HUES64 (cell line): ENCODE measurements at regions not wholly inside any gene's neighbourhood (a gene's known extent, or its start where the extent isn't known, plus 50 kb on each side); places are given as distances from the start of the nearest gene placed in this dataset.
"Not testable (repeated sequence)": the region's sequence is repeated elsewhere in the genome, so short reads cannot be mapped to it uniquely, and the experiment has no call there.

Source experiments
- H3K27ac ChIP-seq: 2 replicates; pipeline ENCODE4 v1.7.0; 2013; ENCODE audit warnings: low read depth, low read length, inconsistent platforms
- H3K27me3 ChIP-seq: 2 replicates; pipeline ENCODE4 v1.6.1; 2013; ENCODE audit warnings: mild to moderate bottlenecking, low read length; ENCODE audit not compliant: insufficient read depth
- H3K36me3 ChIP-seq: 2 replicates; pipeline ENCODE4 v1.6.1; 2013; ENCODE audit warnings: mild to moderate bottlenecking, low read length; ENCODE audit not compliant: insufficient read depth
- H3K4me1 ChIP-seq: 2 replicates; pipeline ENCODE4 v1.6.1; 2013; ENCODE audit warnings: mild to moderate bottlenecking, low read length, moderate library complexity; ENCODE audit not compliant: insufficient read depth
- H3K4me3 ChIP-seq: 2 replicates; pipeline ENCODE4 v1.5.1; 2013; ENCODE audit warnings: mild to moderate bottlenecking, low read length, moderate library complexity
- H3K9ac ChIP-seq: 2 replicates; pipeline ENCODE4 v1.6.1; 2013; ENCODE audit warnings: mild to moderate bottlenecking, low read depth, low read length
- H3K9me3 ChIP-seq: 2 replicates; pipeline ENCODE4 v1.6.1; 2013; ENCODE audit warnings: low read depth, low read length; ENCODE audit not compliant: insufficient read depth
- WGBS: fragments of 150-250, 120-280 bp; methylation state at CpG from one replicate; pipeline ENCODE4 v1.1.7; 2013; ENCODE audit warnings: missing lambda C conversion rate; 5-methylcytosine and 5-hydroxymethylcytosine counted together

DNA sequence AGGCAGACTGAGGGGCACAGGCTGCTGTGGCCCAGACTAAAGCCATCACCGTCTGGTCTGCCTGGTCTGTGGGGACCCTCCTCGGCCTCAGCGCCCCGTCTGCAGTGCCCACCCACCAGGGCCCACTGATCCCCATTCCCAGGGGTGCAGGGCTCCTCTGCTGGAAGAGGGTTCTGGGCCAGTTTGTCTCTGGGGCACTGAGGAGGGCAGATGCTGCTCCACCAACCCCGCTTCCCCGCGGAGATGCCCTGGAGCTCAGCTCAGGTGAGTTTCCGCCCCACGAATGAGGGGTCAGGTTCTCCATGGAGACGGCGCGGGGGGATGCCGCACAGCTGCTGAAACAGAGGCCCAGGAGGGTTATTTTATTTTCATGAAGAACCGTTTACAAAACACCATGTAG, 263.3 kb upstream of the SFSWAP start:
- H3K27ac ChIP-seq, H3K9me3 ChIP-seq, H3K27me3 ChIP-seq, H3K9ac ChIP-seq, H3K36me3 ChIP-seq, H3K4me3 ChIP-seq, H3K4me1 ChIP-seq: not testable (repeated sequence)
- WGBS: 94% methylated on average over 14 of the region's 14 CpGs

- WGBS: 85% methylated on average over 13 of the region's 13 CpGs
- 0 out of 2 replicates have a peak, but pooled peaks cover 3% of the 10 kb centered on the region for H3K4me1 ChIP-seq
- no peaks in the 10 kb centered on the region for H3K9me3 ChIP-seq
- H3K27me3 ChIP-seq: no peaks in the 10 kb centered on the region
- no peak overlapping the region for H3K27ac ChIP-seq
- no peak overlapping the region for H3K9ac ChIP-seq
- H3K36me3 ChIP-seq: no peaks in the 10 kb centered on the region
- no peak overlapping the region for H3K4me3 ChIP-seq
These were observed 262.6 kb upstream of the SFSWAP start for GRCh38 chr12:131448254-131448795.

- Histone ChIP-seq H3K4me1 (0 out of 2 replicates have a peak, but pooled peaks cover 3% of the 10 kb centered on the region), H3K27me3 (no peaks in the 10 kb centered on the region)
These were observed 261.9 kb upstream of the SFSWAP start for GRCh38 chr12:131449027-131449426.

DNA sequence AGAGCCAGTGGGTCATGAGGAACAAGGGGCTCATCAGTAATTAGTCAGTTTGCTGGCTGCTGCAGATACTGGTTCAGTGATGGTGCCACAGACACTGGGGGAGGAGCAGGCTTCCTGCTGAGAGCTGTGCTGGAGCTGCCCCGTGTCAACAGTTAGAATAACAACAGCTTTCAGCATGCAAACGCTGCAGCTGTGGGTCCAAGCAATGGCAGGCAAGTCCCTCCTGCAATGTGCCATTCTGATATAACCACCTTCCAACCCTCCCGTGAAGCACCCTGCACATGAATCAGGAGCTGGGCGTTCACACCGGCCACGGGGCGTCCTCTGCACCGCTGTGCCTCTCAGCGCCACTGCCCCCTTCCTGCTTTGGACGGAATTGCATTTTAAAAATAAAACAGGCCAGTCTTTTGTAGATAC, 258.4 kb upstream of the SFSWAP start:
- H3K4me1 ChIP-seq: 0 out of 2 replicates have a peak, but pooled peaks cover 3% of the 10 kb centered on the region
- 3% methylated on average over 10 of the region's 10 CpGs for WGBS
- no peaks in the 10 kb centered on the region for H3K27me3 ChIP-seq
- H3K9me3 ChIP-seq: no peaks in the 10 kb centered on the region
- H3K4me3 ChIP-seq: peak overlapping the region; percentile 36; the same call in 1 of the 2 replicates
- no peaks in the 10 kb centered on the region for H3K36me3 ChIP-seq
- no peak overlapping the region for H3K27ac ChIP-seq
- no peak overlapping the region for H3K9ac ChIP-seq

More at GRCh38 chr12:131449027-131449426, 261.9 kb upstream of the SFSWAP start:
- Histone ChIP-seq H3K9me3 (no peaks in the 10 kb centered on the region), H3K27ac (no peak overlapping the region), H3K36me3 (no peaks in the 10 kb centered on the region), H3K9ac (no peak overlapping the region), H3K4me3 (no peak overlapping the region)
- WGBS: 93% methylated on average over 6 of the region's 6 CpGs

DNA sequence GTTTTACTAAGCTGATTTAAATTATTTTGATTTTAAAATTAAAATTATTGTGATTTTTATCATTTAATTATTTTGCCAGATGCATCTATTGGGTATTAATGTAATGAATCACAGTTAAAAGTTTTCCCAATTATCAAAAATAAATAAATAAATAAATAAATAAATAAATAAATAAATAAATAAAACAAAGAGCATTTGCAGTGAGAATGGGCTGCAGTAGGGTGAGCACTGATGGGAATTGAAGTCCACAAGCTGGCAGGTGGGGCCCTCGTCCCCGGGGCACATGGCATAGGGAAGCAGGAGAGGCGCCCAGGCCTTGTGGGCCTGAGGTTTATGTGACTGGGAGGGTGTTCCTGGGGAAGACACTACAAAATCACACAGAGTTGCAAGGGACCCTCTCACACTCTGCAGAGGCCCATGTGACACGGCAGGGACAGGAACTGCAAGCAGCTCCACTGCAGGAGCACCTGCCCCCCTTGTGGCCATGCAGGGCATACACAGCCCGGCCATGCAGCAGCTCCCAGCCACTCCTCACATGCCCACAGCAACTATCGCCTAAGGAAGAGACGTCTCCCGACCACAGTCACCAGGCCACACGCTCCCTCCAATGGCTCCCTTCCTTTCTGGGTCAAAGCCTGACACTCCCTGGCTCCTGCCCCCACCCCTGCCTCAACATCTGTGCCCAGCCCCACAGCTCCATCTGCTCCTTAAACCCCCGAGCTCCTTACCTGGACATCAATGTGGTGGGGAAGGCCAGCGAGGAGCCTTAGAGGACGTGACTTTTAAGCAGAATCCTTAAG, 256.3 kb upstream of the SFSWAP start:
- 0 out of 2 replicates have a peak, but pooled peaks cover 3% of the 10 kb centered on the region for H3K4me1 ChIP-seq
- WGBS: 47% methylated on average over 12 of the region's 12 CpGs
- H3K9me3 ChIP-seq: no peaks in the 10 kb centered on the region
- no peaks in the 10 kb centered on the region for H3K27me3 ChIP-seq
- no peaks in the 10 kb centered on the region for H3K36me3 ChIP-seq
- no peak overlapping the region for H3K27ac ChIP-seq
- no peak overlapping the region; the same call in 1 of the 2 replicates for H3K9ac ChIP-seq
- no peak overlapping the region for H3K4me3 ChIP-seq

DNA sequence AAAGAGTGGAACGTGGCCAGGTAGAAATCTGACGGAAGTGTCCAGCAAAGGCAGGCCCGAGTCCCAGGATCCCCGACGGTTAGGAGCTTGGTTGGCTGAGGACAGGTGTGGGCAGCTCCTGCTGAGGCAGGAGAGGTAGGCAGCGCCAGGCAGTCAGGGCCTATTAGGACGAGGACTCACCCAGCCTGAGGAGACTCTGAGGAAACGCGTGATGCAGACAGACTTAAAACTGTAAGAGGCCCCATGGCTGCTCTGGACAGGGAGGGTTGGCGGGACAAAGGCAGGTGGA, 255.7 kb upstream of the SFSWAP start:
- H3K36me3 ChIP-seq: no peaks in the 10 kb centered on the region

GRCh38 chr12:131455581-131456110, 255.2 kb upstream of the SFSWAP start:
- WGBS: 95% methylated on average over 12 of the region's 12 CpGs
- Histone ChIP-seq H3K9ac (no peak overlapping the region), H3K9me3 (no peaks in the 10 kb centered on the region)

More for the DNA sequence above, 255.7 kb upstream of the SFSWAP start:
- H3K27ac ChIP-seq: no peak overlapping the region
- 85% methylated on average over 10 of the region's 10 CpGs for WGBS
- no peak overlapping the region; the same call in 1 of the 2 replicates for H3K9ac ChIP-seq
- H3K9me3 ChIP-seq: no peaks in the 10 kb centered on the region
- no peaks in the 10 kb centered on the region for H3K27me3 ChIP-seq
- H3K4me3 ChIP-seq: no peak overlapping the region
- H3K4me1 ChIP-seq: 0 out of 2 replicates have a peak, but pooled peaks cover 3% of the 10 kb centered on the region

DNA sequence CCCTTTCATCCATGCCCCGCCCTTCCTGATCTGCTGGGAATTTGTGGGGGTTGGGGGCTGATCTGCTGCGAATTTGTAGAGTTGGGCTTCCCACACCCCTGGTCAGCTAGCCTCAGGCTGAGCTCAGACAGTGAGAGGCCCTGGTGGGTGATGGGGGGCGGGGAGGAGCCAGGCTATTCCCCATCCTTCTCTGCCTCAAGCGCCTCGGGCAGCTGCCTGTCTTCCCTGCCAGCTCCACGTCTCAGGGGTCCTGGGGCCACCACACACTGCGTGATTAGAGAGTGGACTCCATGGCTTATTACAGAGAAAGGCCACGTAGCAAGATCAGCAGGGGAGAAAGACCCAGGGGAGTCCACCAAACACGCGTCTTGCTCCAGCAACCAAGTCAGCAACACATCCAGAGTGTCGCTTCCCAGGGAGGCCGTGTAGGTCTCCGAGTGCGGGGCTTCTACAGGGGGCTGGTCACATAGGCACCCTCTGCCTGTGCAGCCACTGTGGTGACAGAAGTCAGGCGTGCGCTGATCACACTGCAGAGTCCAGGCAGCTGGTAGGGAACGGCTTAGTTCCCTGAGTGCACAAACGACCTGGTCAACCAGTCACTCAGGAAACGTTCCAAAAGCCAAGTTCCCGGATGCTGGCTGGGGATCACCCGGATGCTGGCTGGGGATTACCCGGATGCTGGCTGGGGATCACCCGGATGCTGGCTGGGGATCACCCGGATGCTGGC, 254.4 kb upstream of the SFSWAP start:
- Histone ChIP-seq H3K9ac (no peak overlapping the region), H3K27me3 (no peaks in the 10 kb centered on the region), H3K27ac (no peak overlapping the region), H3K36me3 (no peaks in the 10 kb centered on the region), H3K4me3 (no peak overlapping the region), H3K4me1 (0 out of 2 replicates have a peak, but pooled peaks cover 3% of the 10 kb centered on the region), H3K9me3 (no peaks in the 10 kb centered on the region)
- 87% methylated on average over 24 of the region's 24 CpGs for WGBS

More at GRCh38 chr12:131455581-131456110, 255.2 kb upstream of the SFSWAP start:
- Histone ChIP-seq H3K4me1 (0 out of 2 replicates have a peak, but pooled peaks cover 3% of the 10 kb centered on the region), H3K36me3 (no peaks in the 10 kb centered on the region), H3K27ac (no peak overlapping the region), H3K4me3 (no peak overlapping the region), H3K27me3 (no peaks in the 10 kb centered on the region)

- 96% methylated on average over 15 of the region's 15 CpGs for WGBS
- Histone ChIP-seq H3K27me3 (no peaks in the 10 kb centered on the region), H3K9ac (no peak overlapping the region), H3K36me3 (no peaks in the 10 kb centered on the region), H3K9me3 (no peaks in the 10 kb centered on the region), H3K4me1 (0 out of 2 replicates have a peak, but pooled peaks cover 3% of the 10 kb centered on the region), H3K27ac (no peak overlapping the region), H3K4me3 (no peak overlapping the region)
These were observed 253.9 kb upstream of the SFSWAP start for GRCh38 chr12:131457028-131457310.

DNA sequence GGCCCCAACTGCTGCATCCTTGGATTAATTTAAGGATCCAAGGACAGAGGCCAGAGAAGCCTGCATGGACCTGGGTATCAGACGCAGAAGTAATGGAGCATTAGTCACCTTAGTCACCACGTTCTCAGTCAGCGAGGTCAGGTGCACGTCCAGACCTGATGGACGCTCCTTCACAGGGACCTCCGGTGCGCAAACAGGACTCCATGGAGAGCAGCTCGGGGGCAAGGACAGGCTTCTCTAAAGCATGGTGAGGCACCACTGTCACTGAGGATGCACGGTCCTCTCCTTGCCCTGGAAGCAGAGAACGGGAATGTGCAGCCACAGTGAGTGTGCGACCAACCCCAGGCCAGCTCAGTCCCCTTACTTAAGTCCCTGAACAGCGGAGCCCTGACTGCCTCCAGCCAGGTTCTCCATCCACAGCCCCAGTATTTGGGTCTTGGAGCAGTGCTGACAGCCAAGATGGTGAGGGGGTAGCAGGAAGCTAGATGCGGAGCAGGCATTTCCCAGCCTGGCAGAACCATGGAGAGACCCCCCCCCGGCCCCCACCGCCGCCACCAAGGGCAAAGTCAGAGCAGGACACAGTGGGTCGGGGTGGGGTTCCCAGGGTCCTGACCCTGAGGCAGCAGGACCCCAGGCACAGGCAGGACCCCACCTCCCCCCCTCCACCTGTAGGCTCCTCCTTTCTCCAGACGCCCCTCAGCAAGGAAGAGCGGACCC, 253.4 kb upstream of the SFSWAP start:
- Histone ChIP-seq H3K36me3 (no peaks in the 10 kb centered on the region), H3K27ac (no peak overlapping the region), H3K9ac (no peak overlapping the region), H3K27me3 (no peaks in the 10 kb centered on the region), H3K4me3 (no peak overlapping the region), H3K9me3 (no peaks in the 10 kb centered on the region), H3K4me1 (no peaks in the 10 kb centered on the region)
- WGBS: 93% methylated on average over 19 of the region's 19 CpGs

GRCh38 chr12:131458048-131458374, 252.9 kb upstream of the SFSWAP start:
- Histone ChIP-seq H3K27me3 (no peaks in the 10 kb centered on the region), H3K4me1 (no peaks in the 10 kb centered on the region), H3K4me3 (no peak overlapping the region), H3K36me3 (no peaks in the 10 kb centered on the region), H3K27ac (no peak overlapping the region), H3K9me3 (no peaks in the 10 kb centered on the region), H3K9ac (no peak overlapping the region)
- 88% methylated on average over 9 of the region's 9 CpGs for WGBS
